ENCODE measurements at regions not wholly inside any gene's neighbourhood (a gene's known extent, or its start where the extent isn't known, plus 50 kb on each side); places are given as distances from the start of the nearest gene placed in this dataset.

GRCh38 chr2:16477648-16478047 lies 188.0 kb downstream of the CYRIA start:
- H3K36me3 Mint-ChIP-seq, result no peaks in the 10 kb centered on the region
- no peaks in the 10 kb centered on the region for H3K9me3 Mint-ChIP-seq
- H3K4me3 Mint-ChIP-seq, result no peak overlapping the region
- H3K4me1 Mint-ChIP-seq, result no peaks in the 10 kb centered on the region
- ATAC-seq (ENCODE audit: low read depth), result no peak
- no peak for DNase-seq
- POLR2A ChIA-PET, result no interaction called here
- peaks cover 7% of the 10 kb centered on the region for H3K27me3 Mint-ChIP-seq
- no peak overlapping the region for H3K27ac Mint-ChIP-seq

- ATAC-seq (ENCODE audit: low read depth), result no peak
Observed at GRCh38 chr2:16476866-16477265, 188.8 kb downstream of the CYRIA start.

GRCh38 chr2:16475986-16476567 lies 189.6 kb downstream of the CYRIA start:
- no peaks in the 10 kb centered on the region for H3K4me1 Mint-ChIP-seq
- DNase-seq (no peak), ATAC-seq (ENCODE audit: low read depth) (no peak)
- H3K27ac Mint-ChIP-seq, result no peak overlapping the region
- POLR2A ChIA-PET, result no interaction called here
- H3K9me3 Mint-ChIP-seq, result no peaks in the 10 kb centered on the region
- H3K36me3 Mint-ChIP-seq, result no peaks in the 10 kb centered on the region
- peaks cover 7% of the 10 kb centered on the region for H3K27me3 Mint-ChIP-seq
- no peak overlapping the region for H3K4me3 Mint-ChIP-seq

More at GRCh38 chr2:16476866-16477265, 188.8 kb downstream of the CYRIA start:
- Mint-ChIP-seq H3K9me3 (no peaks in the 10 kb centered on the region), H3K4me3 (no peak overlapping the region), H3K36me3 (no peaks in the 10 kb centered on the region), H3K27ac (no peak overlapping the region), H3K27me3 (peaks cover 7% of the 10 kb centered on the region), H3K4me1 (no peaks in the 10 kb centered on the region)
- DNase-seq, result no peak
- POLR2A ChIA-PET, result no interaction called here

GRCh38 chr2:16475586-16475985 lies 190.0 kb downstream of the CYRIA start:
- no peak overlapping the region for H3K27ac Mint-ChIP-seq
- DNase-seq, result no peak

GRCh38 chr2:16473575-16473974 lies 192.1 kb downstream of the CYRIA start:
- Mint-ChIP-seq H3K4me1 (no peaks in the 10 kb centered on the region), H3K9me3 (no peaks in the 10 kb centered on the region), H3K4me3 (no peak overlapping the region), H3K27ac (no peak overlapping the region), H3K36me3 (no peaks in the 10 kb centered on the region), H3K27me3 (no peaks in the 10 kb centered on the region)
- DNase-seq (no peak), ATAC-seq (ENCODE audit: low read depth) (no peak)
- POLR2A ChIA-PET, result no interaction called here

More at GRCh38 chr2:16475586-16475985, 190.0 kb downstream of the CYRIA start:
- POLR2A ChIA-PET, result no interaction called here
- Mint-ChIP-seq H3K27me3 (peaks cover 2% of the 10 kb centered on the region), H3K9me3 (no peaks in the 10 kb centered on the region), H3K4me3 (no peak overlapping the region), H3K4me1 (no peaks in the 10 kb centered on the region), H3K36me3 (no peaks in the 10 kb centered on the region)
- ATAC-seq (ENCODE audit: low read depth), result no peak

GRCh38 chr2:16470936-16471490 lies 194.6 kb downstream of the CYRIA start:
- DNase-seq (no peak), ATAC-seq (ENCODE audit: low read depth) (no peak)
- Mint-ChIP-seq H3K4me1 (no peaks in the 10 kb centered on the region), H3K27me3 (no peaks in the 10 kb centered on the region), H3K36me3 (no peaks in the 10 kb centered on the region), H3K9me3 (no peaks in the 10 kb centered on the region), H3K27ac (no peak overlapping the region), H3K4me3 (no peak overlapping the region)
- POLR2A ChIA-PET, result no interaction called here

GRCh38 chr2:16466821-16467151 lies 198.8 kb downstream of the CYRIA start:
- Mint-ChIP-seq H3K4me3 (no peak overlapping the region), H3K27ac (no peak overlapping the region), H3K27me3 (no peaks in the 10 kb centered on the region), H3K4me1 (no peaks in the 10 kb centered on the region), H3K9me3 (no peaks in the 10 kb centered on the region), H3K36me3 (no peaks in the 10 kb centered on the region)
- POLR2A ChIA-PET, result no interaction called here
- no peak for DNase-seq
- ATAC-seq (ENCODE audit: low read depth), result no peak

GRCh38 chr2:16466133-16466820 lies 199.4 kb downstream of the CYRIA start:
- H3K9me3 Mint-ChIP-seq, result no peaks in the 10 kb centered on the region
- H3K36me3 Mint-ChIP-seq, result no peaks in the 10 kb centered on the region
- POLR2A ChIA-PET, result no interaction called here
- no peaks in the 10 kb centered on the region for H3K27me3 Mint-ChIP-seq
- no peak overlapping the region for H3K4me3 Mint-ChIP-seq
- no peak for ATAC-seq (ENCODE audit: low read depth)
- no peaks in the 10 kb centered on the region for H3K4me1 Mint-ChIP-seq
- no peak for DNase-seq
- no peak overlapping the region for H3K27ac Mint-ChIP-seq

GRCh38 chr2:16464641-16465040 lies 201.0 kb downstream of the CYRIA start:
- no peak for DNase-seq
- Mint-ChIP-seq H3K4me1 (no peaks in the 10 kb centered on the region), H3K27ac (no peak overlapping the region), H3K9me3 (no peaks in the 10 kb centered on the region), H3K36me3 (no peaks in the 10 kb centered on the region), H3K27me3 (no peaks in the 10 kb centered on the region), H3K4me3 (no peak overlapping the region)
- no peak for ATAC-seq (ENCODE audit: low read depth)
- POLR2A ChIA-PET, result no interaction called here

- no peak for DNase-seq
- H3K36me3 Mint-ChIP-seq, result no peaks in the 10 kb centered on the region
- H3K9me3 Mint-ChIP-seq, result no peaks in the 10 kb centered on the region
- H3K4me3 Mint-ChIP-seq, result no peak overlapping the region
- H3K27me3 Mint-ChIP-seq, result peaks cover 2% of the 10 kb centered on the region
- POLR2A ChIA-PET, result no interaction called here
- no peak overlapping the region for H3K27ac Mint-ChIP-seq
- H3K4me1 Mint-ChIP-seq, result no peaks in the 10 kb centered on the region
- ATAC-seq (ENCODE audit: low read depth), result no peak
Observed at GRCh38 chr2:16462958-16463357, 202.7 kb downstream of the CYRIA start.

- Mint-ChIP-seq H3K27ac (no peak overlapping the region), H3K9me3 (no peaks in the 10 kb centered on the region), H3K4me3 (no peak overlapping the region), H3K36me3 (no peaks in the 10 kb centered on the region), H3K4me1 (no peaks in the 10 kb centered on the region), H3K27me3 (peaks cover 2% of the 10 kb centered on the region)
- POLR2A ChIA-PET, result no interaction called here
- DNase-seq, result no peak
- ATAC-seq (ENCODE audit: low read depth), result no peak
Observed at GRCh38 chr2:16461672-16462071, 204.0 kb downstream of the CYRIA start.

GRCh38 chr2:16459606-16460005 lies 206.0 kb downstream of the CYRIA start:
- H3K4me3 Mint-ChIP-seq, result no peak overlapping the region
- no peaks in the 10 kb centered on the region for H3K9me3 Mint-ChIP-seq
- no peaks in the 10 kb centered on the region for H3K36me3 Mint-ChIP-seq
- no peaks in the 10 kb centered on the region for H3K4me1 Mint-ChIP-seq
- POLR2A ChIA-PET, result no interaction called here
- H3K27me3 Mint-ChIP-seq, result peaks cover 2% of the 10 kb centered on the region
- DNase-seq (no peak), ATAC-seq (ENCODE audit: low read depth) (no peak)
- no peak overlapping the region for H3K27ac Mint-ChIP-seq

GRCh38 chr2:16454621-16455020 lies 211.0 kb downstream of the CYRIA start:
- no peak for DNase-seq
- Mint-ChIP-seq H3K9me3 (no peaks in the 10 kb centered on the region), H3K27ac (no peak overlapping the region), H3K4me1 (no peaks in the 10 kb centered on the region), H3K4me3 (no peak overlapping the region), H3K27me3 (peaks cover 2% of the 10 kb centered on the region), H3K36me3 (no peaks in the 10 kb centered on the region)
- POLR2A ChIA-PET, result no interaction called here
- no peak for ATAC-seq (ENCODE audit: low read depth)

- H3K9me3 Mint-ChIP-seq, result no peaks in the 10 kb centered on the region
- H3K27ac Mint-ChIP-seq, result no peak overlapping the region
- H3K36me3 Mint-ChIP-seq, result no peaks in the 10 kb centered on the region
- POLR2A ChIA-PET, result no interaction called here
- no peak for ATAC-seq (ENCODE audit: low read depth)
- no peak for DNase-seq
- H3K4me3 Mint-ChIP-seq, result no peak overlapping the region
- no peaks in the 10 kb centered on the region for H3K4me1 Mint-ChIP-seq
- peaks cover 3% of the 10 kb centered on the region for H3K27me3 Mint-ChIP-seq
Observed at GRCh38 chr2:16452123-16452522, 213.5 kb downstream of the CYRIA start.

All from activated naive CD8-positive, alpha-beta T cell treated with anti-CD3 and anti-CD28 coated beads, Interleukin-2, amount 10 ng/mL, durations not matched to agents 7 days and 5 days (primary cell).